HG02798 (cell line): ENCODE measurements at regions not wholly inside any gene's neighbourhood (a gene's known extent, or its start where the extent isn't known, plus 50 kb on each side); places are given as distances from the start of the nearest gene placed in this dataset.

ENCODE experiments used
- ATAC-seq: cut with Tn5 transposase; IDR thresholded peaks from one replicate; pipeline ENCODE4 v1.9.1; 2021; ENCODE audit warnings: mild to moderate bottlenecking; ENCODE audit not compliant: unreplicated experiment, poor library complexity

- ATAC-seq, result no peak
Measured at GRCh38 chr1:165036403-165036802, 320.1 kb downstream of the LMX1A start.

GRCh38 chr1:165034136-165034809, 322.2 kb downstream of the LMX1A start:
- no peak for ATAC-seq

GRCh38 chr1:165031001-165031400, 325.5 kb downstream of the LMX1A start:
- ATAC-seq, result no peak

DNA sequence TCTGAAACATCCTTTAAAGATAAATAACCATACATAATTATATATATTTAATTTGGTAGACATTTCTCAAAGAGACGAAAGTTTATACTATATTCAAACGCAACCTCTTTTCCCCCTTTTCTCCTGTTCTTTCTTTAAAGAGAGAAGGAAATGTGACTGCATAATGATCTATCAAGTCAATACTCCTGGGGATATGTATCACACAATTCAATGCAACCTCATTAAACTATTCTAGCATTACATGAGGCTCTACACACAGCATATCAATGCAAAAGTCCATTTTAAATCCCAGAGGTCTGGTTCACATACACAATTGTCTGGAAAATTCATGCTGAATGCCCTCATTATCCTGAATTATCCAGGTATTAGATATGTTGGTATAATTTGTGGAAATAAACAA, 330.7 kb downstream of the LMX1A start:
- ATAC-seq, result no peak

- ATAC-seq, result no peak
Measured at GRCh38 chr1:165014753-165015152, 341.8 kb downstream of the LMX1A start.

GRCh38 chr1:165011991-165012531, 344.5 kb downstream of the LMX1A start:
- ATAC-seq, result no peak

DNA sequence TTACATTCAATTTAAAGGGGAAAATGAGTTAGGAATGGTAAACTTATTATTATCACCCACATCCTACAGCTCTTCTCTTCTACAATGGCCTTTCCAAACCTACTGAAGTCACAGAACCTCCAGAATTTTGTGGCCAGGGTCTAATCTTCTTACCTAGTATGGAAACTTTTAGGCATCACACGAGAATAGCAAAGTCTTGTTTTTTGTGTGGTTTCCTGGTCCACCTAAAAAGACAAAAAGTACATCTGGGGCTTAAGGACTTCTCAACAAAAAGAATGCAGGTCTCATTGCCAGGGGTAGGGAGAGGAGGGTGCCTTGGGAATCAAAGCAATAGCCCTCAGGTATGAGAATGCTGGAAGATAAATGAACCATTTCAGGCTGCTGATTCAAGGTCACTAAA, 345.3 kb downstream of the LMX1A start:
- no peak for ATAC-seq

GRCh38 chr1:165010418-165011070, 346.0 kb downstream of the LMX1A start:
- no peak for ATAC-seq

GRCh38 chr1:165006831-165007230, 349.7 kb downstream of the LMX1A start:
- ATAC-seq, result no peak

DNA sequence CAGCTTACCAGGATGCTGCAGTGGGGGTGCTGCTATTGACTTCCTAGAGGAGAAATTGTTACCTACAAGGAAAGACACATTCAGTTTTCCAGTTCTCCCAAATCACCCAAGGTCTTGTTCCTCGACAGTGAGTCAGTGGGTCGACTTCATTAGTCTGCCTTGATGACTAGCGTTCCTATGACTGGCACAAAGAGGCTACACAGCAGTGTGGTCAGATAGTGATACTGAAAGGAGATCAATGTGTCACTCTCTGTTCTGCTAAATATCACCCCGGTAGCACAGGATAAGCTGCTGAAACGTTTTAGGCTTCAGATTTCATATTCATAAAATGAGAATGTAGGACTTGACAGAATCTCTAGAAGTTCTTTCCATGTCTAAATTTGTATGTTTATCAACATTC, 357.4 kb downstream of the LMX1A start:
- ATAC-seq, result no peak

- ATAC-seq, result no peak
Measured at GRCh38 chr1:164991763-164992314, 364.7 kb downstream of the LMX1A start.

GRCh38 chr1:164983023-164983650, 373.4 kb downstream of the LMX1A start:
- no peak for ATAC-seq

DNA sequence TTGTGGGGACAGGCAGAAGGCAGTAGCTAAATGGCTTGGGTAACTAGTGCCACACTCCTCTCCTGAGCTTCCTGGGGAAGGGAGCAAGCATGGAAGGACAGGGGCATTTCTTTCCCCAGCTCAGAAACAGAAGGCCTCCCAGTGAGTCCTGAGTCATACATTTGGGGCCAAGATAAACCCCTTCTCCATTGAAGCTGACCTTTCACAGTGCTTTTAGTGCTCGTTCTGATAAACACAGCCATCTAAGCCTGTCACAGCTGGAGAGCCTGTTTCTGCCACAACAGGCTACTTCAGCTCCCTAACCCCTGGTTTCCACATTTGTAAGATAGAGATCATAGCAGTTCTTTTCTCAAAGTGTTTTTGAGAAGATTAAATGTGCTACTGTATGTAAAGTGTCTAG, 374.0 kb downstream of the LMX1A start:
- no peak for ATAC-seq

DNA sequence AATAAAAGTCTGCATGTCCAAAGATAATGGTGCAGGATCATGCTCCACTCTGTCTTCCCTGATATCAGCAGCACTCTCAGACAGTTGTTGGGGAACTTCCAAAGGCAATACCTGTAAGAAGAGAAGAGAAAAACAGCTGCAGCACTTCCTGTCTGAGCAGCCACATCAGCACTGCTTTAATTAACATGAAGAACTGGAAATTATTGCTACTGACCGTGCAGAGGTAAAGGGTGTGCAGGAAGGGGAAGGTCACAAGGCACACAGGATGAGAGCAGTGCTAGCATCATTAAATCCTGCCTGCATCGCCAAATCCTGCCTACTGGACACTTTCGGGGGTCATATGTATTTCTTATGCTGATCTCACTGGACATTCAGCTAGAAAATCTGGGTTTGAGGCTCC, 379.0 kb downstream of the LMX1A start:
- no peak for ATAC-seq

DNA sequence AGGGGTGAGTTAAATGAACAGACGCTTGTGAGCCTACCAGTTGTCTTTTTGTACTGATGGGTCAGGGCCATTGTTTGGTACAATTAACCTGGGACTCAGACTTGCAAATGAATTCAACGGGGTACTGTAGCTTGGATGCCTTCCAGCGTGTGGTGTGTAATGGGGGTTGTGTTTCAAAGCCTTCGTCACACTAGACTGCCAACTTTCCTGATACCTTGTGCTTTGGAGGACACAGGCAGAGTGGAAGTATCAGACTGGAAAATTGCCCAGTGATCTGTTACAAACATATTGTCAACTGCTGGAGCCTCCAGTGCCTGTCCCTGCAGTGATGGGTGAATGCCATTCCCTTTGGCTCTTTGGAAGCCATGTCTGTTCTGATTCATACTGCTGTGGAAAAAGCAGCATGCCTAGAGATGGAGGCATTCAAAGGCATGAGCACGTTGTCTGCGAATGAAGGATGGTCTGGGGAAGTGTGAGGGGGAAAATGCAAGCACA, 384.5 kb downstream of the LMX1A start:
- no peak for ATAC-seq

DNA sequence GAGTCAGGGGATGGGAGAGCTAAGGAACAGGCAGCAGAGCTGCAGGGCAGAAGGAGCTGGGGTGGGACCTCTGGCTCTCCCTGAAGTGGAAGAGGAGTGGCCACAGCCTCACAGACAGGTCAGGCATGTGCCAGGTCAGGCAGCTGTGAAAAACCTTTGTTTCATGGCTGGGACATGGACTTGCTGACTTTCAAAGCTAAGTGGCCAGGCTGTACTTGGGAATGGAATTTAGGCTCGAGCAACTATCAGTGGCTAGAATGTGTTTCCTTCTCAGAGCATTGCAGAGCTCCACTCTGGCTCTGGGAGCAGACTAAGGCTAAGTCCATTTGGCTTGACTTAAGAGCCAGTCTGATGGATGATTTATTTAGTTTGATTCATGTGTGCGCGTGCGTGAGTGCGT, 385.1 kb downstream of the LMX1A start:
- ATAC-seq, result no peak

DNA sequence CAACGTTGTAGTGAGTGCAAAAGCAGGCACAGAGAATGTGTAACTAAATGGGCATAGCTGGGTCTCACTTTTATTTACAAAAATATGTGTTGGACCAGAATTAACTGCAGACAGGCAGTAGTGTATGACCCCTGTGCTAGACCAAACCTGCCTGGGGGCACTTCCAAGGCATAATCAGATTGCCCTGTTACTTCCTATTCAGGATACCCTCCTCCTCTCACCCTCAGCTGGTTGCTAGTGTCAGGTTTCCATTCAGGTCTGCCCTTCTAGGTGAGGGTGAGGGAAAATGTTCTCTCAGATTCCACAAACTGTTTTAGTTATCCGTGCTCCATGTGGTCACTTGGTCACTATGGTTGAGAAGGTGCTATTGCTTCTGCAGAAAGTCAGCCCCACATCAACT, 387.3 kb downstream of the LMX1A start:
- ATAC-seq, result no peak

GRCh38 chr1:164967300-164967699, 389.2 kb downstream of the LMX1A start:
- ATAC-seq, result no peak

DNA sequence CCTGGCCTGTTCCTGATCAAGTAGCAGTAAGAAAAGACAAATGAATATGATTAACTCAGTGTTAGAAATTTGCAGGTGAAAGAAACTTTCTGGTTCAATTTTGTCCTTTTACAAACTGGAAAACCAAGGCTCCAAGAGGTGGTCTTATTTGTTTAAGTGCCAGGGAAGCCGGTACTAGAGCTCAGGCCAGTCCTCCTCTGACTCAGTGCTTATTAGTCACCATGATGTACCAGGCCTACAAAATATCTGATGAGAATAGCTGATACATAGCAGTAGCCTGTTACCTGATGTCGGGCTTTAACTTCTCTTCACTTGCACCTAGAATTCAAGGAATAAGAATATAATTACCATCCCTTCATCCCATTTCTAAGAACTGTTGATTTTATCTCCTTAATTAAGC, 394.8 kb downstream of the LMX1A start:
- ATAC-seq, result no peak

DNA sequence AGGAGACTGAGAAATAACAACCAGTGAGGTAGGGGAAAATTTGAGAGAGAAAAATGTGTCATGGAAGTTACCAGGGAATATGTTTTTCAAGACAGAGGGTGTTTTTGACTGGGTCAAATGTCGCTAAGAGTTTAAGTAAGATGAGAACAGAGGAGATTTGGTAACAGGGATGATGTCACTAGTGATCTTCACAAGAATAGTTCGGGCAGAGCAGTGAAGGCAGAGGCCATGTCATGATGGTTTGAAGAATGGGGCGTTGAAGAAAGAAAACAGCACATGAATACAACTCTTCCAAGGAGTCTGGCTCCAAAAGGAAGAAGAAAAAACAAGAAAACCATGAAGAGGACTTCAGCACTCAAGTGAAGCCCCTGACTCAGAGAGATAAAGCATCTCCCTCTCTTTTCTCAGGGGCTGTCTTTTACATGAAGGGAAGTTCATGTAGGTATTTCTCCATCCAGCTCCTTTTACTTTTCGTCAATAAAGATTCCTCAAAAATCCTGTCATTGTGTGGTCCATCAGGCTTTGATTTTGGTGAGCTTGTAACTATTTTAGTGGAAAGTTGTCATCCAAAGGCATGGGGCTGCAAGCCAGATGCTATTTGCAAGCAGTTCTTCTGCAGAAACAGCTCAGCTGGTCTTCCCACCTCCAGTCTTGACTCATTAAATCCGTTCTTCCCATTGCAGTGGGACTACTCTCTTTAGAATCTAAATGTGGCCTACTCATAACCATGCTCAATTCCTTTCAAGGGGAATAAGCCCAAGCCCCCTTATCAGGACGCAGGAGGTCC, 397.3 kb downstream of the LMX1A start:
- ATAC-seq, result no peak
